ENCODE measurements at regions not wholly inside any gene's neighbourhood (a gene's known extent, or its start where the extent isn't known, plus 50 kb on each side); places are given as distances from the start of the nearest gene placed in this dataset.

- TF ChIP-seq EP300 (conservative IDR thresholded peaks at IDR 0.05; ENCODE audit: poor library complexity, severe bottlenecking) (no peak), EZH2 (IDR thresholded peaks at IDR 0.05; ENCODE audit: borderline replicate concordance, insufficient read depth, low read length, poor library complexity, severe bottlenecking) (no peak), RAD21 (conservative IDR thresholded peaks at IDR 0.05) (no peak), TAF1 (IDR thresholded peaks at IDR 0.05; ENCODE audit: low read depth) (no peak)
- TF ChIP-seq, protein P1, sequence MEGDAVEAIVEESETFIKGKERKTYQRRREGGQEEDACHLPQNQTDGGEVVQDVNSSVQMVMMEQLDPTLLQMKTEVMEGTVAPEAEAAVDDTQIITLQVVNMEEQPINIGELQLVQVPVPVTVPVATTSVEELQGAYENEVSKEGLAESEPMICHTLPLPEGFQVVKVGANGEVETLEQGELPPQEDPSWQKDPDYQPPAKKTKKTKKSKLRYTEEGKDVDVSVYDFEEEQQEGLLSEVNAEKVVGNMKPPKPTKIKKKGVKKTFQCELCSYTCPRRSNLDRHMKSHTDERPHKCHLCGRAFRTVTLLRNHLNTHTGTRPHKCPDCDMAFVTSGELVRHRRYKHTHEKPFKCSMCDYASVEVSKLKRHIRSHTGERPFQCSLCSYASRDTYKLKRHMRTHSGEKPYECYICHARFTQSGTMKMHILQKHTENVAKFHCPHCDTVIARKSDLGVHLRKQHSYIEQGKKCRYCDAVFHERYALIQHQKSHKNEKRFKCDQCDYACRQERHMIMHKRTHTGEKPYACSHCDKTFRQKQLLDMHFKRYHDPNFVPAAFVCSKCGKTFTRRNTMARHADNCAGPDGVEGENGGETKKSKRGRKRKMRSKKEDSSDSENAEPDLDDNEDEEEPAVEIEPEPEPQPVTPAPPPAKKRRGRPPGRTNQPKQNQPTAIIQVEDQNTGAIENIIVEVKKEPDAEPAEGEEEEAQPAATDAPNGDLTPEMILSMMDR (IDR thresholded peaks at IDR 0.05; ENCODE audit: poor library complexity, severe bottlenecking) = no peak
These were observed 168.3 kb upstream of the TGFBR2 start for GRCh38 chr3:30438126-30438525.

All from neural cell (in vitro differentiated cells).